NB4 (cell line): ENCODE measurements at regions not wholly inside any gene's neighbourhood (a gene's known extent, or its start where the extent isn't known, plus 50 kb on each side); places are given as distances from the start of the nearest gene placed in this dataset.

ENCODE experiments used
- DNase-seq: peaks from one replicate; pipeline ENCODE4 v3.0.0; 2010; ENCODE audit warnings: low read depth
- H3K4me3 ChIP-seq: one replicate; pipeline ENCODE4 v1.5.1; 2011; ENCODE audit warnings: mild to moderate bottlenecking, low read depth, low read length, moderate library complexity
- MYC ChIP-seq: IDR thresholded peaks from 2 replicates; pipeline ENCODE4 v1.6.1; 2011; ENCODE audit warnings: low read depth, low read length
- POLR2A ChIP-seq: IDR thresholded peaks from 2 replicates; pipeline ENCODE4 v1.6.1; 2011; ENCODE audit warnings: mild to moderate bottlenecking; ENCODE audit not compliant: insufficient read length; ENCODE audit errors: extremely low read depth
- TF ChIP-seq, protein P1 (sequence below): IDR thresholded peaks from 2 replicates; pipeline ENCODE4 v1.6.1; 2011; ENCODE audit warnings: low read depth, low read length
- TF ChIP-seq, protein P2 (sequence below): IDR thresholded peaks from one replicate; pipeline ENCODE4 v1.5.1; 2012; ENCODE audit warnings: low read depth, low read length

GRCh38 chr2:144650907-144651306, 131.0 kb upstream of the ZEB2 start:
- TF ChIP-seq, protein P1, sequence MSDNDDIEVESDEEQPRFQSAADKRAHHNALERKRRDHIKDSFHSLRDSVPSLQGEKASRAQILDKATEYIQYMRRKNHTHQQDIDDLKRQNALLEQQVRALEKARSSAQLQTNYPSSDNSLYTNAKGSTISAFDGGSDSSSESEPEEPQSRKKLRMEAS, result no peak
- TF ChIP-seq POLR2A (no peak), MYC (no peak)
- TF ChIP-seq, protein P2, sequence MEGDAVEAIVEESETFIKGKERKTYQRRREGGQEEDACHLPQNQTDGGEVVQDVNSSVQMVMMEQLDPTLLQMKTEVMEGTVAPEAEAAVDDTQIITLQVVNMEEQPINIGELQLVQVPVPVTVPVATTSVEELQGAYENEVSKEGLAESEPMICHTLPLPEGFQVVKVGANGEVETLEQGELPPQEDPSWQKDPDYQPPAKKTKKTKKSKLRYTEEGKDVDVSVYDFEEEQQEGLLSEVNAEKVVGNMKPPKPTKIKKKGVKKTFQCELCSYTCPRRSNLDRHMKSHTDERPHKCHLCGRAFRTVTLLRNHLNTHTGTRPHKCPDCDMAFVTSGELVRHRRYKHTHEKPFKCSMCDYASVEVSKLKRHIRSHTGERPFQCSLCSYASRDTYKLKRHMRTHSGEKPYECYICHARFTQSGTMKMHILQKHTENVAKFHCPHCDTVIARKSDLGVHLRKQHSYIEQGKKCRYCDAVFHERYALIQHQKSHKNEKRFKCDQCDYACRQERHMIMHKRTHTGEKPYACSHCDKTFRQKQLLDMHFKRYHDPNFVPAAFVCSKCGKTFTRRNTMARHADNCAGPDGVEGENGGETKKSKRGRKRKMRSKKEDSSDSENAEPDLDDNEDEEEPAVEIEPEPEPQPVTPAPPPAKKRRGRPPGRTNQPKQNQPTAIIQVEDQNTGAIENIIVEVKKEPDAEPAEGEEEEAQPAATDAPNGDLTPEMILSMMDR, result no peak
- no peak for DNase-seq

GRCh38 chr2:144648837-144649465, 129.0 kb upstream of the ZEB2 start:
- H3K4me3 ChIP-seq, result no peak overlapping the region
- TF ChIP-seq, protein P1, result no peak
- TF ChIP-seq, protein P2, result no peak
- no peak for TF ChIP-seq POLR2A
- no peak for TF ChIP-seq MYC
- DNase-seq, result no peak

More at GRCh38 chr2:144650907-144651306, 131.0 kb upstream of the ZEB2 start:
- H3K4me3 ChIP-seq, result no peak overlapping the region

- no peak overlapping the region for H3K4me3 ChIP-seq
- TF ChIP-seq MYC (peak; percentile 84), POLR2A (no peak)
- TF ChIP-seq, protein P1, result peak; percentile 77
- peak; percentile 91 for DNase-seq
Measured at GRCh38 chr2:144645083-144645778, 125.3 kb upstream of the ZEB2 start.

- TF ChIP-seq, protein P1, result no peak
- TF ChIP-seq POLR2A (no peak), MYC (no peak)
- TF ChIP-seq, protein P2, result no peak
- H3K4me3 ChIP-seq, result no peak overlapping the region
- DNase-seq, result no peak
Measured at GRCh38 chr2:144644549-144644948, 124.6 kb upstream of the ZEB2 start.

GRCh38 chr2:144643537-144644336, 123.8 kb upstream of the ZEB2 start:
- TF ChIP-seq, protein P1, result no peak
- no peak for TF ChIP-seq MYC
- TF ChIP-seq POLR2A, result no peak
- TF ChIP-seq, protein P2, result no peak

More at GRCh38 chr2:144643537-144644336, 123.8 kb upstream of the ZEB2 start:
- DNase-seq, result no peak
- no peak overlapping the region for H3K4me3 ChIP-seq
